ENCODE measurements at regions not wholly inside any gene's neighbourhood (a gene's known extent, or its start where the extent isn't known, plus 50 kb on each side); places are given as distances from the start of the nearest gene placed in this dataset.

DNA sequence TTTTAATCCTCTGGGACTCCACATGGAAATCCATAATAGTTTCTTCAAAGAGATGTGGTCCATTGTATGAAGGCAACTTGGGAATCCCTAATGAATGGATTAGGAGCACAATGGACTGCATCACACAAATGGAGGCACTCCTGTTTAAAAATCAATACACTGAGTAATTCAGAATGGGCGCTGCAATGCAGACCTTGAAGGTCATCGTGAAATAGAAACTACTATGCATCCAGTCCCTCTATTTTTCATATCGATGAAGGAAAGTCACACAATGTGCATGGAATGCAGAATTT is 98.8 kb upstream of the EGFL6 start:
- Histone ChIP-seq H3K4me1 (ENCODE audit: control insufficient read depth, extremely low read depth, insufficient read depth, low read length) (peaks cover 4% of the 10 kb centered on the region), H3K27ac (ENCODE audit: insufficient read depth, low read length) (peak overlapping the region; percentile 75), H2AFZ (ENCODE audit: low read length) (no peak overlapping the region), H3K79me2 (ENCODE audit: control insufficient read depth, insufficient read depth, low read length) (no peaks in the 10 kb centered on the region), H3K4me2 (ENCODE audit: extremely low read depth, insufficient read depth, low read length) (no peak overlapping the region), H3K9ac (ENCODE audit: insufficient read depth, low read length) (no peak overlapping the region), H3K36me3 (ENCODE audit: control insufficient read depth, insufficient read depth, low read length) (no peaks in the 10 kb centered on the region), H3K4me3 (replicated peaks in 1 of 4; ENCODE audit: control extremely low read depth in 1 of 4, insufficient read depth in 1 of 4, low read depth in 3 of 4, low read length in 4 of 4) (no peak overlapping the region), H4K20me1 (ENCODE audit: control insufficient read depth, extremely low read depth, insufficient read depth, low read length) (no peaks in the 10 kb centered on the region), H3K9me3 (ENCODE audit: control insufficient read depth, insufficient read depth, low read depth, low read length) (no peaks in the 10 kb centered on the region), H3K27me3 (ENCODE audit: control insufficient read depth, insufficient read depth, low read length) (no peaks in the 10 kb centered on the region)
- TF ChIP-seq, protein P1, sequence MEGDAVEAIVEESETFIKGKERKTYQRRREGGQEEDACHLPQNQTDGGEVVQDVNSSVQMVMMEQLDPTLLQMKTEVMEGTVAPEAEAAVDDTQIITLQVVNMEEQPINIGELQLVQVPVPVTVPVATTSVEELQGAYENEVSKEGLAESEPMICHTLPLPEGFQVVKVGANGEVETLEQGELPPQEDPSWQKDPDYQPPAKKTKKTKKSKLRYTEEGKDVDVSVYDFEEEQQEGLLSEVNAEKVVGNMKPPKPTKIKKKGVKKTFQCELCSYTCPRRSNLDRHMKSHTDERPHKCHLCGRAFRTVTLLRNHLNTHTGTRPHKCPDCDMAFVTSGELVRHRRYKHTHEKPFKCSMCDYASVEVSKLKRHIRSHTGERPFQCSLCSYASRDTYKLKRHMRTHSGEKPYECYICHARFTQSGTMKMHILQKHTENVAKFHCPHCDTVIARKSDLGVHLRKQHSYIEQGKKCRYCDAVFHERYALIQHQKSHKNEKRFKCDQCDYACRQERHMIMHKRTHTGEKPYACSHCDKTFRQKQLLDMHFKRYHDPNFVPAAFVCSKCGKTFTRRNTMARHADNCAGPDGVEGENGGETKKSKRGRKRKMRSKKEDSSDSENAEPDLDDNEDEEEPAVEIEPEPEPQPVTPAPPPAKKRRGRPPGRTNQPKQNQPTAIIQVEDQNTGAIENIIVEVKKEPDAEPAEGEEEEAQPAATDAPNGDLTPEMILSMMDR (conservative IDR thresholded peaks at IDR 0.05 in 1 of 2, IDR thresholded peaks at IDR 0.05 in 1 of 2; ENCODE audit: low read depth in 1 of 2, low read length in 2 of 2): no peak
- no peak for TF ChIP-seq EZH2 (IDR thresholded peaks at IDR 0.05; ENCODE audit: low read length, missing control alignments)
- DNase-seq (ENCODE audit: low read depth in 2 of 2): no peak

DNA sequence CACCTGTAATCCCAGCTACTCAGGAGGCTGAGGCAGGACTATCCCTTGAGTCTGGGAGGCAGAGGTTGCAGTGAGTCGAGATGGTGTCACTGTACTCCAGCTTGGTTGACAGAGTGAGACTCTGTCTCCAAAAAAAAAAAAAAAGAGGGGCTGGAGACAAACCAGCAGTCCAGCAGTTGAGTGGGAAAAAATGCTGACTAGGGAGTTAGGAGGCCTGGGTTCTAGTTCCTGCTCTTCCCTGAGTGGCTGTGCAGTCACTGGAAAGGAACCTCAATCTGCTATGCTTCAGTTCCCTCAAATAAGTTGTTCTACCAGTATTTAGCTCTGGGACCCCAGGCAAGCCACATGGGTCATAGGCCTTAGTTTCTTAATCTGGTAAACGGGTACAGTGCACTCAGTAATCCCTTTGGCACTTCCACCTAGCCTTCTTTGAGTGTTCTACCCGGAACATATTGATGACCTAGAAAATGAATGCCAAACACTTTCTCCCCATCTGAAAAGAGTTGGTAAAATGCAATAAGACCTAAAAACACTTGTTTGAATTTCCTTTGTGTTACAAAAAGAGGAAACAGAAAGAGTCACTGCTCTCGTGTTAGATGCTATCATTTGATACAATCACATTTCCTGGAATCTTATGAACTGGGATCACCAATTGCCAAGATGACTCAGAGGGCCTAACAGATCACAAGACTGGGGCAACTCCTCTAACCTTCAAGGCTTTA is 99.3 kb upstream of the EGFL6 start:
- peaks cover 4% of the 10 kb centered on the region for H3K4me1 ChIP-seq (ENCODE audit: control insufficient read depth, extremely low read depth, insufficient read depth, low read length)
- peak; percentile 65 to 73 for DNase-seq (ENCODE audit: low read depth in 2 of 2)

DNA sequence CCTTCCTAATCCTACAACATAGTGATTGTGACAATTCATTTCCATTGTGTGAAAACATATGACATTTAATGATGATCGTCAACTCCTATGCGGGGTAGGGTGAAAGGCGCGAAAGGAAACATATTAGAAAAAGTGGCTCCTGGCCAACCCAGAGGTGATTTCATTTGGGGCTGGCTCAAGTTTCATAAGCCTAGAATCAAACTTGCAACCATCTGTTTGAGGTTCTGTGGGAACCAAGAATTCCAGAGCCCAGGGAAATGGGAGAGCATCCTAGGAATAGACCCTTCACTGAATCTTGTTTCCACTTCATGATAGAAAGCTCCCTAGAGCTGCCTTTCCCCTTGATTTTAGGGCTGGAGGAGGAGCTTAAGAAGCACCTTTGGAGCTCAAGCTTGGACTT is 101.3 kb upstream of the EGFL6 start:
- H3K9me3 ChIP-seq (ENCODE audit: control insufficient read depth, insufficient read depth, low read depth, low read length): no peaks in the 10 kb centered on the region
- no peak overlapping the region for H3K27ac ChIP-seq (ENCODE audit: insufficient read depth, low read length)
- H3K4me2 ChIP-seq (ENCODE audit: extremely low read depth, insufficient read depth, low read length): no peak overlapping the region
- TF ChIP-seq, protein P1 (conservative IDR thresholded peaks at IDR 0.05 in 1 of 2, IDR thresholded peaks at IDR 0.05 in 1 of 2; ENCODE audit: low read depth in 1 of 2, low read length in 2 of 2): no peak
- TF ChIP-seq EZH2 (IDR thresholded peaks at IDR 0.05; ENCODE audit: low read length, missing control alignments): no peak
- no peak overlapping the region for H3K4me3 ChIP-seq (replicated peaks in 1 of 4; ENCODE audit: control extremely low read depth in 1 of 4, insufficient read depth in 1 of 4, low read depth in 3 of 4, low read length in 4 of 4)
- peak in 1 of 2 donors; percentile 29 for DNase-seq (ENCODE audit: low read depth in 2 of 2)
- no peaks in the 10 kb centered on the region for H3K79me2 ChIP-seq (ENCODE audit: control insufficient read depth, insufficient read depth, low read length)
- no peaks in the 10 kb centered on the region for H3K36me3 ChIP-seq (ENCODE audit: control insufficient read depth, insufficient read depth, low read length)
- H2AFZ ChIP-seq (ENCODE audit: low read length): no peak overlapping the region
- H3K27me3 ChIP-seq (ENCODE audit: control insufficient read depth, insufficient read depth, low read length): no peaks in the 10 kb centered on the region
- H3K4me1 ChIP-seq (ENCODE audit: control insufficient read depth, extremely low read depth, insufficient read depth, low read length): peaks cover 6% of the 10 kb centered on the region
- H3K9ac ChIP-seq (ENCODE audit: insufficient read depth, low read length): no peak overlapping the region
- H4K20me1 ChIP-seq (ENCODE audit: control insufficient read depth, extremely low read depth, insufficient read depth, low read length): no peaks in the 10 kb centered on the region

More for the DNA sequence above, 99.3 kb upstream of the EGFL6 start:
- Histone ChIP-seq H3K4me2 (ENCODE audit: extremely low read depth, insufficient read depth, low read length) (no peak overlapping the region), H3K27ac (ENCODE audit: insufficient read depth, low read length) (peak overlapping the region; percentile 75), H3K9ac (ENCODE audit: insufficient read depth, low read length) (no peak overlapping the region), H3K9me3 (ENCODE audit: control insufficient read depth, insufficient read depth, low read depth, low read length) (no peaks in the 10 kb centered on the region), H3K36me3 (ENCODE audit: control insufficient read depth, insufficient read depth, low read length) (no peaks in the 10 kb centered on the region), H2AFZ (ENCODE audit: low read length) (no peak overlapping the region), H4K20me1 (ENCODE audit: control insufficient read depth, extremely low read depth, insufficient read depth, low read length) (no peaks in the 10 kb centered on the region), H3K4me3 (replicated peaks in 1 of 4; ENCODE audit: control extremely low read depth in 1 of 4, insufficient read depth in 1 of 4, low read depth in 3 of 4, low read length in 4 of 4) (no peak overlapping the region), H3K79me2 (ENCODE audit: control insufficient read depth, insufficient read depth, low read length) (no peaks in the 10 kb centered on the region), H3K27me3 (ENCODE audit: control insufficient read depth, insufficient read depth, low read length) (no peaks in the 10 kb centered on the region)
- no peak for TF ChIP-seq EZH2 (IDR thresholded peaks at IDR 0.05; ENCODE audit: low read length, missing control alignments)
- TF ChIP-seq, protein P1 (conservative IDR thresholded peaks at IDR 0.05 in 1 of 2, IDR thresholded peaks at IDR 0.05 in 1 of 2; ENCODE audit: low read depth in 1 of 2, low read length in 2 of 2): no peak
